Spleen (tissue), 11 donors: ENCODE measurements at regions not wholly inside any gene's neighbourhood (a gene's known extent, or its start where the extent isn't known, plus 50 kb on each side); places are given as distances from the start of the nearest gene placed in this dataset.

Experiments
- DNase-seq: peaks from one replicate; pipeline ENCODE4 v3.0.0-alpha.2; 2020
- H3K27ac ChIP-seq, 8 donors: fragments of 200-600 bp; sonication (generic) in 7 of 8; 1 replicate in 4 of 8; 2 replicates in 4 of 8; pipeline versions ENCODE4 v1.5.0 to v1.8.0; 2016 to 2021; ENCODE audit warnings: inconsistent platforms in 4 of 8, mild to moderate bottlenecking in 4 of 8, moderate library complexity in 1 of 8
- H3K27me3 ChIP-seq, 7 donors: fragments of 200-600 bp; sonication (generic) in 6 of 7; replicated peaks in 1 of 7; 1 replicate in 4 of 7; 2 replicates in 3 of 7; pipeline versions ENCODE4 v1.5.0 to v1.8.0; 2016 to 2021; ENCODE audit warnings: inconsistent platforms in 3 of 7, mild to moderate bottlenecking in 1 of 7
- H3K36me3 ChIP-seq, 6 donors: fragments of 200-600 bp; sonication (generic) in 5 of 6; 1 replicate in 4 of 6; 2 replicates in 2 of 6; pipeline versions ENCODE4 v1.5.0 to v1.8.0; 2016 to 2021; ENCODE audit warnings: inconsistent platforms in 2 of 6
- H3K4me1 ChIP-seq, 6 donors: fragments of 200-600 bp; sonication (generic) in 5 of 6; 1 replicate in 3 of 6; 2 replicates in 3 of 6; pipeline versions ENCODE4 v1.5.0 to v1.8.0; 2016 to 2021; ENCODE audit warnings: inconsistent platforms in 3 of 6
- H3K4me3 ChIP-seq, 8 donors: fragments of 200-600 bp; sonication (generic) in 7 of 8; 1 replicate in 4 of 8; 2 replicates in 4 of 8; pipeline versions ENCODE4 v1.5.0 to v1.8.0; 2016 to 2021; ENCODE audit warnings: inconsistent platforms in 4 of 8, mild to moderate bottlenecking in 4 of 8, moderate library complexity in 2 of 8
- H3K9me3 ChIP-seq, 8 donors: fragments of 200-600 bp; sonication (generic) in 7 of 8; 1 replicate in 4 of 8; 2 replicates in 4 of 8; pipeline versions ENCODE4 v1.5.0 to v1.8.0; 2016 to 2021; ENCODE audit warnings: inconsistent platforms in 4 of 8
- CTCF ChIP-seq, 11 experiments: fragments of 200-600 bp in 7 of 11; fragments of 450-650 bp in 4 of 11; sonication (generic) in 4 of 11; IDR thresholded peaks in 8 of 11; conservative IDR thresholded peaks in 3 of 11; 1 replicate in 7 of 11; 2 replicates in 4 of 11; pipeline versions ENCODE4 v1.4.0 to v1.8.0; 2016 to 2021; ENCODE audit warnings: antibody characterized with exemption in 11 of 11, inconsistent platforms in 4 of 11, mild to moderate bottlenecking in 1 of 11
- POLR2A ChIP-seq, 3 donors: fragments of 450-650 bp; IDR thresholded peaks; one replicate each; pipeline ENCODE4 v1.5.1; 2017; ENCODE audit warnings: antibody characterized with exemption in 3 of 3, mild to moderate bottlenecking in 1 of 3
- POLR2AphosphoS5 ChIP-seq, 3 donors: sonication (generic); formaldehyde crosslinking; IDR thresholded peaks; one replicate each; pipeline ENCODE4 v1.5.1; 2017; ENCODE audit warnings: antibody characterized with exemption in 3 of 3
- WGBS, 5 donors: extraction: QIAGEN DNeasy Blood & Tissue Kit in 3 of 5; methylation state at CpG; one replicate each; pipeline versions ENCODE4 v1.1.5 to v1.1.7; 2013 to 2018; 5-methylcytosine and 5-hydroxymethylcytosine counted together
- intact Hi-C: fragments of 100-400 bp; cut with DNase I; formaldehyde crosslinking; loops from one replicate; pipeline ENCODE4 v1.15.0; 2023; ENCODE audit warnings: low total_unique reads
- donor health status: healthy with polysubstance abuse.
- donor health status: DM: no; HTN: no; CAD: no; lungs with moderate emphysema.
- donor health status: DM: no; HTN: no; CAD: no.
- donor health status: Bipolar disorder and iron deficiency.
- donor health status: healthy.
- donor health status: DM: no; HTN: no; CAD: no.
- donor health status: DM: yes; HTN: yes; CAD: no.

GRCh38 chr5:106202035-106202434 lies 1468.7 kb downstream of the EFNA5 start:
- no peak for DNase-seq
- peaks cover 0 to 15% (median 4%) of the 10 kb centered on the region in 8 donors for H3K9me3 ChIP-seq
- intact Hi-C loops: no loop called here
- no peak for TF ChIP-seq POLR2A (IDR thresholded peaks at IDR 0.05)
- TF ChIP-seq POLR2AphosphoS5 (IDR thresholded peaks at IDR 0.05): no peak
- TF ChIP-seq CTCF (IDR thresholded peaks at IDR 0.05 in 8 of 11, conservative IDR thresholded peaks at IDR 0.05 in 3 of 11): no peak
- H3K27me3 ChIP-seq: no peaks in the 10 kb centered on the region
- H3K36me3 ChIP-seq: no peaks in the 10 kb centered on the region
- 69 to 82% (median 79%) methylated on average over 2 of the region's 2 CpGs for WGBS, 5 donors
- no peak overlapping the region for H3K4me3 ChIP-seq
- H3K27ac ChIP-seq: no peak overlapping the region
- H3K4me1 ChIP-seq: no peaks in the 10 kb centered on the region

- peaks cover 0 to 9% (median 2%) of the 10 kb centered on the region in 8 donors for H3K9me3 ChIP-seq
- H3K4me3 ChIP-seq: no peak overlapping the region
- intact Hi-C loops: no loop called here
- H3K27me3 ChIP-seq: no peaks in the 10 kb centered on the region
- no peak overlapping the region for H3K27ac ChIP-seq
- WGBS, 5 donors: 73 to 84% (median 82%) methylated on average over 4 of the region's 4 CpGs
- no peak for DNase-seq
- TF ChIP-seq CTCF (IDR thresholded peaks at IDR 0.05 in 8 of 11, conservative IDR thresholded peaks at IDR 0.05 in 3 of 11) (no peak), POLR2A (IDR thresholded peaks at IDR 0.05) (no peak), POLR2AphosphoS5 (IDR thresholded peaks at IDR 0.05) (no peak)
- H3K36me3 ChIP-seq: no peaks in the 10 kb centered on the region
- no peaks in the 10 kb centered on the region for H3K4me1 ChIP-seq
These were observed 1469.8 kb downstream of the EFNA5 start for GRCh38 chr5:106200971-106201370.

GRCh38 chr5:106195679-106196474 lies 1474.9 kb downstream of the EFNA5 start:
- intact Hi-C loops: no loop called here
- Histone ChIP-seq H3K4me1 (no peaks in the 10 kb centered on the region), H3K27me3 (no peaks in the 10 kb centered on the region), H3K27ac (no peak overlapping the region), H3K9me3 (no peaks in the 10 kb centered on the region), H3K4me3 (no peak overlapping the region), H3K36me3 (no peaks in the 10 kb centered on the region)
- no peak for DNase-seq
- TF ChIP-seq CTCF (IDR thresholded peaks at IDR 0.05 in 8 of 11, conservative IDR thresholded peaks at IDR 0.05 in 3 of 11): no peak
- no peak for TF ChIP-seq POLR2A (IDR thresholded peaks at IDR 0.05)
- WGBS, 5 donors: 69 to 79% (median 72%) methylated on average over 5 of the region's 5 CpGs

- intact Hi-C loops: no loop called here
- H3K4me1 ChIP-seq: no peaks in the 10 kb centered on the region
- TF ChIP-seq POLR2AphosphoS5 (IDR thresholded peaks at IDR 0.05) (no peak), CTCF (IDR thresholded peaks at IDR 0.05 in 8 of 11, conservative IDR thresholded peaks at IDR 0.05 in 3 of 11) (no peak), POLR2A (IDR thresholded peaks at IDR 0.05) (no peak)
- 73 to 89% (median 78%) methylated on average over 3 of the region's 3 CpGs for WGBS, 5 donors
- DNase-seq: no peak
- no peak overlapping the region for H3K27ac ChIP-seq
- no peak overlapping the region for H3K4me3 ChIP-seq
- peaks cover 0 to 11% (median 0%) of the 10 kb centered on the region in 8 donors for H3K9me3 ChIP-seq
- H3K36me3 ChIP-seq: no peaks in the 10 kb centered on the region
- no peaks in the 10 kb centered on the region for H3K27me3 ChIP-seq
These were observed 1481.5 kb downstream of the EFNA5 start for GRCh38 chr5:106189121-106189809.
